HUES48 (cell line): ENCODE measurements at regions not wholly inside any gene's neighbourhood (a gene's known extent, or its start where the extent isn't known, plus 50 kb on each side); places are given as distances from the start of the nearest gene placed in this dataset.
"Not testable (repeated sequence)": the region's sequence is repeated elsewhere in the genome, so short reads cannot be mapped to it uniquely, and the experiment has no call there.

Experiments
- H3K27ac ChIP-seq: one replicate; pipeline ENCODE4 v1.7.0; 2013; ENCODE audit warnings: low read depth, low read length, inconsistent platforms
- H3K27me3 ChIP-seq: 2 replicates; pipeline ENCODE4 v1.6.1; 2013; ENCODE audit warnings: mild to moderate bottlenecking, low read length; ENCODE audit not compliant: control insufficient read depth, insufficient read depth
- H3K36me3 ChIP-seq: 2 replicates; pipeline ENCODE4 v1.6.1; 2013; ENCODE audit warnings: low read length; ENCODE audit not compliant: control insufficient read depth, insufficient read depth
- H3K4me1 ChIP-seq: 2 replicates; pipeline ENCODE4 v1.6.1; 2013; ENCODE audit warnings: mild to moderate bottlenecking, low read length; ENCODE audit not compliant: control insufficient read depth, insufficient read depth
- H3K4me3 ChIP-seq: 2 replicates; pipeline ENCODE4 v1.5.1; 2013; ENCODE audit warnings: mild to moderate bottlenecking, low read depth, low read length
- H3K9ac ChIP-seq: 2 replicates; pipeline ENCODE4 v1.6.1; 2013; ENCODE audit warnings: mild to moderate bottlenecking, low read depth, low read length, moderate library complexity
- H3K9me3 ChIP-seq: 2 replicates; pipeline ENCODE4 v1.6.1; 2013; ENCODE audit warnings: low read length; ENCODE audit not compliant: control insufficient read depth, insufficient read depth

- H3K9me3 ChIP-seq, result peaks cover 99% of the 10 kb centered on the region
- no peaks in the 10 kb centered on the region for H3K4me1 ChIP-seq
- no peak overlapping the region for H3K9ac ChIP-seq
- H3K27ac ChIP-seq, result no peak overlapping the region
- no peak overlapping the region for H3K4me3 ChIP-seq
- H3K27me3 ChIP-seq, result no peaks in the 10 kb centered on the region
- no peaks in the 10 kb centered on the region for H3K36me3 ChIP-seq
Measured at GRCh38 chr12:34406996-34407300, 384.7 kb downstream of the ALG10 start.

GRCh38 chr12:34407813-34408212, 385.5 kb downstream of the ALG10 start:
- no peaks in the 10 kb centered on the region for H3K27me3 ChIP-seq
- H3K4me1 ChIP-seq, result no peaks in the 10 kb centered on the region
- no peak overlapping the region for H3K27ac ChIP-seq
- no peak overlapping the region for H3K4me3 ChIP-seq
- H3K36me3 ChIP-seq, result no peaks in the 10 kb centered on the region
- H3K9ac ChIP-seq, result no peak overlapping the region
- H3K9me3 ChIP-seq, result peaks cover 99% of the 10 kb centered on the region

- H3K4me1 ChIP-seq, H3K27me3 ChIP-seq, H3K27ac ChIP-seq, H3K36me3 ChIP-seq, H3K4me3 ChIP-seq, H3K9ac ChIP-seq: not testable (repeated sequence)
- H3K9me3 ChIP-seq, result peaks cover 56% of the 10 kb centered on the region
Measured at GRCh38 chr12:34431509-34431908, 409.2 kb downstream of the ALG10 start.
